ENCODE measurements at regions not wholly inside any gene's neighbourhood (a gene's known extent, or its start where the extent isn't known, plus 50 kb on each side); places are given as distances from the start of the nearest gene placed in this dataset.

GRCh38 chr4:63308697-63309096 is 1100.6 kb downstream of the TECRL start:
- TF ChIP-seq CTCF (IDR thresholded peaks at IDR 0.05): no peak
- no peak for TF ChIP-seq POLR2AphosphoS5 (IDR thresholded peaks at IDR 0.05)
- TF ChIP-seq POLR2A (IDR thresholded peaks at IDR 0.05): no peak
